Vagina (tissue), 2 donors: ENCODE measurements at regions not wholly inside any gene's neighbourhood (a gene's known extent, or its start where the extent isn't known, plus 50 kb on each side); places are given as distances from the start of the nearest gene placed in this dataset.

Source experiments
- POLR2A ChIP-seq, 2 donors: fragments of 450-650 bp; IDR thresholded peaks; one replicate each; pipeline ENCODE4 v1.6.1; 2017; ENCODE audit warnings: antibody characterized with exemption in 2 of 2, mild to moderate bottlenecking in 2 of 2, moderate library complexity in 2 of 2
- POLR2AphosphoS5 ChIP-seq, 2 donors: sonication (generic); formaldehyde crosslinking; IDR thresholded peaks; one replicate each; pipeline ENCODE4 v1.9.0; 2017; ENCODE audit warnings: antibody characterized with exemption in 2 of 2, mild to moderate bottlenecking in 2 of 2, low read depth in 1 of 2; ENCODE audit not compliant: insufficient read depth in 1 of 2
- TF ChIP-seq, protein P1 (sequence below), 3 experiments: fragments of 450-650 bp in 2 of 3; fragments of 200-600 bp in 1 of 3; sonication (generic) in 1 of 3; IDR thresholded peaks; one replicate each; pipeline ENCODE4 v1.5.1; 2017 to 2019; ENCODE audit warnings: antibody characterized with exemption in 3 of 3, mild to moderate bottlenecking in 2 of 3, moderate library complexity in 2 of 3

DNA sequence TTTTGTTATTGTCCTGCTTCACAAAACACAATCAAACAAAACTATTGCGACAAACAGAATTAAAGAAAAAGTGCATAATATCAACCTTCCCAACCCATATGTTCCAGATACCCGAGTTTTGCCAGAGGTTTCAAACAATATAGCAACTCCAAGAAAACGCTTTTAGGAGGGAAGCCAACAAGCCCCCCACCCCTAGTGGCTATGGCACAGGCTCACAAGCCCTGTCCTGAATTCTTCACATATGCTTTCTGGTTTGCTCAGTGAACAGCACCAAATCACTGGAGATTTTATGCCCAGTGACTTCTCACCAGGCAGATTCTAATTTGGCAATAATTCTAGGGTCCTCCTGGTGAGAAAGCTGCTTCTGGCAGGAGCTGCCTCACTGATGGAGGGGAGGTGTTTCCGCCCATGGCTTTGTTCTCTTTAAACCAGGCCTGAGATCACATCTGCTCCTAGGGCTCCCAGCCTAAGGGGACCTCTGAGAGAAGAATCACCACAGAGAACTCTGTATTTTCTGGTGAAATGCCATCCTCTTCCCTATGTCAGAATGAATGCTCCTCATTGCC lies 1982.4 kb downstream of the EFNA5 start:
- TF ChIP-seq, protein P1, sequence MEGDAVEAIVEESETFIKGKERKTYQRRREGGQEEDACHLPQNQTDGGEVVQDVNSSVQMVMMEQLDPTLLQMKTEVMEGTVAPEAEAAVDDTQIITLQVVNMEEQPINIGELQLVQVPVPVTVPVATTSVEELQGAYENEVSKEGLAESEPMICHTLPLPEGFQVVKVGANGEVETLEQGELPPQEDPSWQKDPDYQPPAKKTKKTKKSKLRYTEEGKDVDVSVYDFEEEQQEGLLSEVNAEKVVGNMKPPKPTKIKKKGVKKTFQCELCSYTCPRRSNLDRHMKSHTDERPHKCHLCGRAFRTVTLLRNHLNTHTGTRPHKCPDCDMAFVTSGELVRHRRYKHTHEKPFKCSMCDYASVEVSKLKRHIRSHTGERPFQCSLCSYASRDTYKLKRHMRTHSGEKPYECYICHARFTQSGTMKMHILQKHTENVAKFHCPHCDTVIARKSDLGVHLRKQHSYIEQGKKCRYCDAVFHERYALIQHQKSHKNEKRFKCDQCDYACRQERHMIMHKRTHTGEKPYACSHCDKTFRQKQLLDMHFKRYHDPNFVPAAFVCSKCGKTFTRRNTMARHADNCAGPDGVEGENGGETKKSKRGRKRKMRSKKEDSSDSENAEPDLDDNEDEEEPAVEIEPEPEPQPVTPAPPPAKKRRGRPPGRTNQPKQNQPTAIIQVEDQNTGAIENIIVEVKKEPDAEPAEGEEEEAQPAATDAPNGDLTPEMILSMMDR (IDR thresholded peaks at IDR 0.05) = no peak
- TF ChIP-seq POLR2AphosphoS5 (IDR thresholded peaks at IDR 0.05; ENCODE audit: insufficient read depth in 1 of 2, low read depth in 1 of 2) (no peak), POLR2A (IDR thresholded peaks at IDR 0.05) (no peak)
